ENCODE measurements at regions not wholly inside any gene's neighbourhood (a gene's known extent, or its start where the extent isn't known, plus 50 kb on each side); places are given as distances from the start of the nearest gene placed in this dataset.

GRCh38 chr9:107932046-107932445, 442.5 kb upstream of the KLF4 start:
- Mint-ChIP-seq H3K27me3 (ENCODE audit: low read depth in 3 of 3) (peaks cover 0 to 5% (median 4%) of the 10 kb centered on the region in 3 donors), H3K27ac (peak overlapping the region; percentile 46 to 89 (median 75)), H3K4me1 (peaks cover 65% of the 10 kb centered on the region), H3K4me3 (no peak overlapping the region), H3K36me3 (peaks cover 11 to 25% of the 10 kb centered on the region in 2 donors), H3K9me3 (peaks cover 0 to 5% (median 2%) of the 10 kb centered on the region in 7 donors)
- Histone ChIP-seq H3K4me3 (replicated peaks in 1 of 3; ENCODE audit: low read depth in 2 of 3, low read length in 3 of 3) (peak overlapping the region in 1 of 3 experiments; percentile 26), H3K27ac (ENCODE audit: low read depth in 1 of 2, low read length in 2 of 2) (peak overlapping the region in 1 of 2 donors; percentile 80), H3K27me3 (ENCODE audit: control insufficient read depth in 2 of 2, insufficient read depth in 2 of 2, low read length in 2 of 2) (no peaks in the 10 kb centered on the region), H3K79me2 (ENCODE audit: insufficient read depth, low read length) (peaks cover 10% of the 10 kb centered on the region), H4K20me1 (ENCODE audit: insufficient read depth, low read length) (no peaks in the 10 kb centered on the region), H3K36me3 (replicated peaks in 1 of 2; ENCODE audit: control insufficient read depth in 1 of 2, insufficient read depth in 2 of 2, low read length in 2 of 2) (no peaks in the 10 kb centered on the region), H3K4me2 (replicated peaks; ENCODE audit: extremely low read depth, low read length, poor library complexity, severe bottlenecking) (peak overlapping the region; percentile 21), H3K9me3 (replicated peaks in 1 of 2; ENCODE audit: control insufficient read depth in 1 of 2, insufficient read depth in 1 of 2, low read length in 2 of 2) (no peaks in the 10 kb centered on the region), H2AFZ (ENCODE audit: insufficient read depth, low read depth, low read length, poor library complexity, severe bottlenecking) (no peak overlapping the region), H3K4me1 (ENCODE audit: control insufficient read depth in 1 of 2, insufficient read depth in 2 of 2, low read length in 2 of 2) (peaks cover 64 to 65% of the 10 kb centered on the region in 2 donors), H3K9ac (ENCODE audit: insufficient read depth, low read length, poor library complexity, severe bottlenecking) (peak overlapping the region; percentile 1)
- intact Hi-C loops (cut with micrococcal nuclease): loop anchor here in 1 of 2 donors (5.0 to 10.0 kb wide), 2 partner anchors 55 to 123 kb away; no protein-coding TSS in a partner anchor
- DNase-seq: peak; percentile 53 to 84 (median 80)
- no CpG with 5 or more reads among the region's 1 CpG for WGBS (ENCODE audit: insufficient coverage)
- TF ChIP-seq CTCF (IDR thresholded peaks at IDR 0.05): no peak

GRCh38 chr9:107931071-107931715, 441.6 kb upstream of the KLF4 start:
- Histone ChIP-seq H3K27me3 (ENCODE audit: control insufficient read depth in 2 of 2, insufficient read depth in 2 of 2, low read length in 2 of 2) (no peaks in the 10 kb centered on the region), H3K9ac (ENCODE audit: insufficient read depth, low read length, poor library complexity, severe bottlenecking) (no peak overlapping the region), H3K4me3 (replicated peaks in 1 of 3; ENCODE audit: low read depth in 2 of 3, low read length in 3 of 3) (peak overlapping the region in 1 of 3 experiments; percentile 26), H2AFZ (ENCODE audit: insufficient read depth, low read depth, low read length, poor library complexity, severe bottlenecking) (no peak overlapping the region), H3K4me1 (ENCODE audit: control insufficient read depth in 1 of 2, insufficient read depth in 2 of 2, low read length in 2 of 2) (peaks cover 69 to 74% of the 10 kb centered on the region in 2 donors), H3K36me3 (replicated peaks in 1 of 2; ENCODE audit: control insufficient read depth in 1 of 2, insufficient read depth in 2 of 2, low read length in 2 of 2) (no peaks in the 10 kb centered on the region), H3K4me2 (replicated peaks; ENCODE audit: extremely low read depth, low read length, poor library complexity, severe bottlenecking) (peak overlapping the region; percentile 14), H3K9me3 (replicated peaks in 1 of 2; ENCODE audit: control insufficient read depth in 1 of 2, insufficient read depth in 1 of 2, low read length in 2 of 2) (no peaks in the 10 kb centered on the region), H3K79me2 (ENCODE audit: insufficient read depth, low read length) (peaks cover 10% of the 10 kb centered on the region), H3K27ac (ENCODE audit: low read depth in 1 of 2, low read length in 2 of 2) (peak overlapping the region in 1 of 2 donors; percentile 80), H4K20me1 (ENCODE audit: insufficient read depth, low read length) (no peaks in the 10 kb centered on the region)
- Mint-ChIP-seq H3K4me3 (no peak overlapping the region), H3K36me3 (peaks cover 10 to 18% of the 10 kb centered on the region in 2 donors), H3K27me3 (ENCODE audit: low read depth in 3 of 3) (peaks cover 0 to 5% (median 3%) of the 10 kb centered on the region in 3 donors), H3K9me3 (peaks cover 0 to 2% (median under 1%) of the 10 kb centered on the region in 7 donors), H3K4me1 (peaks cover 72% of the 10 kb centered on the region), H3K27ac (peak overlapping the region; percentile 46 to 93 (median 78))
- intact Hi-C loops (cut with micrococcal nuclease): loop anchor here in 1 of 2 donors (5.0 to 10.0 kb wide), 2 partner anchors 56 to 124 kb away; no protein-coding TSS in a partner anchor
- TF ChIP-seq CTCF (IDR thresholded peaks at IDR 0.05): no peak
- DNase-seq: no peak
- no CpG with 5 or more reads among the region's 8 CpGs for WGBS (ENCODE audit: insufficient coverage)

Measured in CD14-positive monocyte (primary cell).